Endothelial cell of umbilical vein (primary cell): ENCODE measurements at regions not wholly inside any gene's neighbourhood (a gene's known extent, or its start where the extent isn't known, plus 50 kb on each side); places are given as distances from the start of the nearest gene placed in this dataset.

Experiments used
- BruUV-seq: library from RNA; stranded (reverse); fragments of 400-500 nt; replicated peaks from 2 replicates; lab custom pipeline; 2021; lab: Mats Ljungman, UMichigan
- CTCF ChIA-PET: fragments of 300-600, 350-600 bp; sonication (Branson Sonifier 250); formaldehyde crosslinking; loops from one replicate; lab custom pipeline; 2021; ENCODE audit warnings: antibody characterized with exemption, inconsistent platforms; lab: Charles Lee
- POLR2A ChIA-PET: fragments of 300-600, 350-600 bp; sonication (Branson Sonifier 250); formaldehyde crosslinking; loops from one replicate; lab custom pipeline; 2021; ENCODE audit warnings: antibody characterized with exemption, inconsistent platforms; lab: Charles Lee
- DNase-seq: peaks from one replicate; pipeline ENCODE4 v3.0.0-alpha.2; 2011; ENCODE audit warnings: low read depth, low spot score
- FAIRE-seq: peaks from 2 replicates; lab custom pipeline; 2011; peaks lifted over from hg19 to GRCh38; lab: Jason Lieb, UNC
- H2AFZ ChIP-seq: 2 replicates; pipeline ENCODE4 v1.6.0; 2012; ENCODE audit warnings: low read depth, low read length, control low read depth, inconsistent platforms
- H3K27ac ChIP-seq: 2 replicates; pipeline ENCODE4 v1.5.1; 2011; ENCODE audit warnings: low read depth, mild to moderate bottlenecking, control low read depth, low read length, moderate library complexity; ENCODE audit not compliant: insufficient read depth
- H3K27me3 ChIP-seq, 2 experiments: 2 replicates each; pipeline versions ENCODE4 v1.6.0 to v1.6.1; 2011; ENCODE audit warnings: low read length in 2 of 2, mixed read lengths in 1 of 2; ENCODE audit not compliant: control insufficient read depth in 2 of 2, insufficient read depth in 2 of 2
- H3K36me3 ChIP-seq, 2 experiments: 2 replicates in 1 of 2; 3 replicates in 1 of 2; pipeline ENCODE4 v1.5.1; 2011; ENCODE audit warnings: low read length in 2 of 2, mild to moderate bottlenecking in 1 of 2, moderate library complexity in 1 of 2; ENCODE audit not compliant: control insufficient read depth in 2 of 2, insufficient read depth in 2 of 2; ENCODE audit errors: extremely low read depth in 1 of 2
- H3K4me1 ChIP-seq: 3 replicates; pipeline ENCODE4 v1.5.1; 2011; ENCODE audit warnings: mild to moderate bottlenecking, low read length; ENCODE audit not compliant: control insufficient read depth, insufficient read depth; ENCODE audit errors: extremely low read depth
- H3K4me2 ChIP-seq: 2 replicates; pipeline ENCODE4 v1.6.1; 2011; ENCODE audit warnings: low read length, control low read depth, mixed read lengths; ENCODE audit not compliant: insufficient read depth
- H3K4me3 ChIP-seq, 3 experiments: fragments of 200-600 bp in 1 of 3; sonication (generic), shearing (Covaris generic) in 1 of 3; replicated peaks in 1 of 3; 2 replicates each; pipeline ENCODE4 v1.5.1; 2011 to 2016; ENCODE audit warnings: control low read depth in 3 of 3, low read length in 3 of 3, mild to moderate bottlenecking in 2 of 3, inconsistent platforms in 1 of 3, low read depth in 1 of 3, moderate library complexity in 1 of 3; ENCODE audit not compliant: insufficient read depth in 1 of 3
- H3K79me2 ChIP-seq: 2 replicates; pipeline ENCODE4 v1.6.0; 2012; ENCODE audit warnings: low read length, inconsistent platforms; ENCODE audit not compliant: control insufficient read depth, insufficient read depth
- H3K9ac ChIP-seq: replicated peaks from 2 replicates; pipeline ENCODE3; 2011; ENCODE audit warnings: low read length, control low read depth; ENCODE audit not compliant: insufficient read depth; ENCODE audit errors: extremely low read depth
- H3K9me1 ChIP-seq: replicated peaks from 3 replicates; pipeline ENCODE4 v1.6.0; 2011; ENCODE audit warnings: mild to moderate bottlenecking, low read length; ENCODE audit not compliant: control insufficient read depth, insufficient read depth; ENCODE audit errors: extremely low read depth
- H3K9me3 ChIP-seq: replicated peaks from 2 replicates; pipeline ENCODE4 v1.5.1; 2012; ENCODE audit warnings: low read length, inconsistent platforms; ENCODE audit not compliant: control insufficient read depth, insufficient read depth
- H4K20me1 ChIP-seq: replicated peaks from 2 replicates; pipeline ENCODE3; 2011; ENCODE audit warnings: mild to moderate bottlenecking, low read length; ENCODE audit not compliant: control insufficient read depth, insufficient read depth; ENCODE audit errors: extremely low read depth
- CTCF ChIP-seq, 2 donors: IDR thresholded peaks; 1 replicate in 1 of 2; 2 replicates in 1 of 2; pipeline ENCODE4 v1.5.1; 2011; ENCODE audit warnings: low read length in 2 of 2, mild to moderate bottlenecking in 2 of 2, moderate library complexity in 2 of 2, control low read depth in 1 of 2, inconsistent platforms in 1 of 2, low read depth in 1 of 2; ENCODE audit not compliant: insufficient read depth in 1 of 2; ENCODE audit errors: extremely low read depth in 1 of 2
- EZH2 ChIP-seq: IDR thresholded peaks from 2 replicates; pipeline ENCODE4 v1.6.1; 2012; ENCODE audit warnings: borderline replicate concordance, low read depth, mild to moderate bottlenecking, moderate library complexity, low read length, inconsistent platforms; ENCODE audit not compliant: severe bottlenecking
- FOS ChIP-seq: IDR thresholded peaks from 2 replicates; pipeline ENCODE4 v1.6.1; 2011; ENCODE audit warnings: mild to moderate bottlenecking, low read length, moderate library complexity, borderline replicate concordance; ENCODE audit not compliant: insufficient read depth
- GATA2 ChIP-seq: IDR thresholded peaks from 2 replicates; pipeline ENCODE4 v1.7.0; 2011; ENCODE audit warnings: low read depth, mild to moderate bottlenecking, moderate library complexity, mixed read lengths, low read length; ENCODE audit not compliant: insufficient read length, insufficient read depth
- JUN ChIP-seq: IDR thresholded peaks from 2 replicates; pipeline ENCODE4 v1.6.1; 2011; ENCODE audit warnings: borderline replicate concordance, low read depth; ENCODE audit not compliant: insufficient read length, insufficient read depth
- MAX ChIP-seq: IDR thresholded peaks from 2 replicates; pipeline ENCODE4 v1.6.1; 2011; ENCODE audit not compliant: insufficient read depth, insufficient read length
- POLR2A ChIP-seq: IDR thresholded peaks from 2 replicates; pipeline ENCODE4 v1.6.1; 2012; ENCODE audit warnings: low read depth, mild to moderate bottlenecking, control low read depth, low read length
- POLR2AphosphoS5 ChIP-seq: IDR thresholded peaks from 2 replicates; pipeline ENCODE4 v1.6.1; 2012; ENCODE audit warnings: low read depth, mild to moderate bottlenecking, control low read depth, low read length, moderate library complexity; ENCODE audit not compliant: insufficient read depth
- dilution Hi-C: fragments of 300-500 bp; cut with MboI; formaldehyde crosslinking; loops from one replicate; pipeline ENCODE4 v1.15.0; 2019; ENCODE audit warnings: low sequenced_read_pairs; ENCODE audit not compliant: extremely low pct_ligation_motif_present
- intact Hi-C: fragments of 100-400 bp; cut with micrococcal nuclease; formaldehyde crosslinking; loops from one replicate; pipeline ENCODE4 v1.10.0; 2022

- FAIRE-seq (no peak), DNase-seq (no peak)
- H3K9me3 ChIP-seq: no peaks in the 10 kb centered on the region
- no peaks in the 10 kb centered on the region for H3K27me3 ChIP-seq
- H3K4me2 ChIP-seq: no peak overlapping the region
- dilution Hi-C loops (no loop called here), intact Hi-C loops (no loop called here)
- H3K36me3 ChIP-seq: no peaks in the 10 kb centered on the region
- no peaks in the 10 kb centered on the region for H4K20me1 ChIP-seq
- no peak overlapping the region for H3K4me3 ChIP-seq
- TF ChIP-seq GATA2 (no peak), EZH2 (no peak), POLR2A (no peak), MAX (no peak), JUN (no peak)
- H3K27ac ChIP-seq: no peak overlapping the region
- no TSS peak for BruUV-seq
- H3K4me1 ChIP-seq: no peaks in the 10 kb centered on the region
- CTCF ChIA-PET: no interaction called here
- POLR2A ChIA-PET: no interaction called here
- H3K9me1 ChIP-seq: no peaks in the 10 kb centered on the region
- H3K9ac ChIP-seq: no peak overlapping the region
- H3K79me2 ChIP-seq: no peaks in the 10 kb centered on the region
- no peak overlapping the region for H2AFZ ChIP-seq
Observed at GRCh38 chr11:105192115-105192514, 52.5 kb upstream of the CARD18 start.

GRCh38 chr11:105189581-105189980 is 50.0 kb upstream of the CARD18 start:
- TF ChIP-seq POLR2AphosphoS5 (no peak), POLR2A (no peak), FOS (no peak), CTCF (IDR thresholded peaks at IDR 0.05; ENCODE audit: extremely low read depth in 1 of 2, insufficient read depth in 1 of 2, low read depth in 1 of 2, low read length in 2 of 2) (no peak), MAX (no peak)
- Histone ChIP-seq H3K4me3 (no peak overlapping the region), H3K27me3 (no peaks in the 10 kb centered on the region), H4K20me1 (no peaks in the 10 kb centered on the region), H3K4me1 (no peaks in the 10 kb centered on the region), H3K36me3 (no peaks in the 10 kb centered on the region), H3K79me2 (no peaks in the 10 kb centered on the region), H3K9me3 (no peaks in the 10 kb centered on the region), H3K27ac (no peak overlapping the region), H3K9ac (no peak overlapping the region), H3K4me2 (no peak overlapping the region), H2AFZ (no peak overlapping the region), H3K9me1 (no peaks in the 10 kb centered on the region)
- intact Hi-C loops: no loop called here
- FAIRE-seq (no peak), DNase-seq (no peak)
- ChIA-PET POLR2A (no interaction called here), CTCF (interaction anchor here (1.2 to 1.4 kb wide), 2 partner anchors 8 to 27 kb away, joined by 3 to 4 read pairs; no protein-coding TSS in a partner anchor)
- dilution Hi-C loops: no loop called here
- no TSS peak for BruUV-seq
